CD4-positive, alpha-beta T cell treated with Interleukin-12 subunit alpha and Interleukin-12 subunit beta, for 1 hour (primary cell): ENCODE measurements at regions not wholly inside any gene's neighbourhood (a gene's known extent, or its start where the extent isn't known, plus 50 kb on each side); places are given as distances from the start of the nearest gene placed in this dataset.
"Not testable (repeated sequence)": the region's sequence is repeated elsewhere in the genome, so short reads cannot be mapped to it uniquely, and the experiment has no call there.

Experiments used
- DNase-seq: peaks from one replicate; pipeline ENCODE4 v3.0.0-alpha.2; 2020

GRCh38 chr10:28869606-28870201 lies 192.4 kb downstream of the BAMBI start:
- DNase-seq, result no peak

GRCh38 chr10:28871665-28872064 lies 194.3 kb downstream of the BAMBI start:
- DNase-seq, result no peak

DNA sequence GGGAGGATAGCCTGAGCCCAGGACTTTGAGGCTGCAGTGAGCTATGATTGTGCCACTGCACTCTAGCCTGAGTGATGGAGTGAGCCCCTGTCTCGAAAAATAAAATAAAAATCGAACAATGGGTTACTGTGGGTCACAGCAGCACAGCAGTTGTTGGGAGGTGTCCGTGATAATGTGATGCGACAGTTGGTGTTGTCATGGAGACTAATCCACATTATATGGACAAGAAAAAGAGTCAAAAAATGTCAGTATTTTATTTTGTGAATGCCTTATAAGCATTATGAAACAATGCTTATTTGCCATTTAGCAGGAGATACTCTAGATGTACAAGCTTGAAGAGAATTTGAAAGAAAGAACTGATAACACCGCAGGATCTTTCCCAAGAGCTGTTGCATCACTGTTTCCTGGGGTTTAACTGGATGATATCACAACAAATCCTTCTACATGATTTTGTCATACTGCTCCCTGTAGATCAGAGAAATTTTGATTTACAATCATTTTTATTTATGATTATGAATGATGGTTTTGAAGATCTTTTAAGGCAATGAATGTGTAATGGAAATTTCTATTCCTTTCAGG lies 195.4 kb downstream of the BAMBI start:
- no peak for DNase-seq

GRCh38 chr10:28873540-28873939 lies 196.2 kb downstream of the BAMBI start:
- no peak for DNase-seq

- DNase-seq, result no peak
Measured at GRCh38 chr10:28874210-28874609, 196.9 kb downstream of the BAMBI start.

DNA sequence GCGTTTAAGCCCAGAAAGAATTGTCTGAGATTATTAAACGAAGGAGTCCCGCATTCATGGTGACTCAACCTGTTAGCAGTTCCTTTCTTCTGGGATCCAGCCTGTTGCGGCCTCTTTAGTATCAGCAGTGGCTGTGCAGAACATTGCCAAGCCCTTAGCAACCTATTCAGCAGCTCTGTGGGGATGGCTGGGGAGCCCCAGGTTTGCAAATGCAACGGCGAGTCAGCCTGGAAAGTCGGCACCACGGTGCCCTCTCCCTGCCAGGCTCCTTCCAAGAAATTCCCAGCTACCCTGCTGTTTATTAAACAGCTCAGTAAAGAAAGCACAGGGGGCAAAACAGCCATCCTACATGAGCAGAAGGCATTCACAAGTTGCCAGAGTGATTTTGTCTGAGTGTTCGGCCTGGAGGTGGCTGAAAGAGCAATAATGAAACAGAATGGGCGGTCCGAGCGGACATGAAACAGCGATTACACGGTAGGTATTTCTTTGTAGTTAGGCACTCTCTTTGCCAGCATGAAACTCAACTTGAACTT lies 198.3 kb downstream of the BAMBI start:
- no peak for DNase-seq

- no peak for DNase-seq
Measured at GRCh38 chr10:28878236-28878970, 201.1 kb downstream of the BAMBI start.

DNA sequence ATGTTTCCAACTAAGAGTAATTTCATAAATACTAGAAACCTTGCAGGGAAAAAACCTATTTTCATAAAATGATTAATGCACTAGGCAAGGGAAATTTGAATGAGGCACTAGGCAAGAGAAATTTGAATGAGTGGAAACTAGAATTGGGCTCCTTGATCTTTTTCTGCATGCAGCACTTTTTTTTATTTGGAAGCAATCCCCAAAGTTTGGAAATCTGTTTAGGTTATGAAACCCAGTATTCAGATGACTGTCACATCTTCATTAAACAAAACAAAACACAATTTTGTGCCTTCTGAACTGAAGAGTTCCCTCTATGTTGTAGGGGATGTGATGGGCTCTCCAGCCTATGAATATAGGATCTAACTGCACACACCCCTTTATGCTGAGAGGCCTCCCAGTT lies 201.9 kb downstream of the BAMBI start:
- DNase-seq, result no peak

DNA sequence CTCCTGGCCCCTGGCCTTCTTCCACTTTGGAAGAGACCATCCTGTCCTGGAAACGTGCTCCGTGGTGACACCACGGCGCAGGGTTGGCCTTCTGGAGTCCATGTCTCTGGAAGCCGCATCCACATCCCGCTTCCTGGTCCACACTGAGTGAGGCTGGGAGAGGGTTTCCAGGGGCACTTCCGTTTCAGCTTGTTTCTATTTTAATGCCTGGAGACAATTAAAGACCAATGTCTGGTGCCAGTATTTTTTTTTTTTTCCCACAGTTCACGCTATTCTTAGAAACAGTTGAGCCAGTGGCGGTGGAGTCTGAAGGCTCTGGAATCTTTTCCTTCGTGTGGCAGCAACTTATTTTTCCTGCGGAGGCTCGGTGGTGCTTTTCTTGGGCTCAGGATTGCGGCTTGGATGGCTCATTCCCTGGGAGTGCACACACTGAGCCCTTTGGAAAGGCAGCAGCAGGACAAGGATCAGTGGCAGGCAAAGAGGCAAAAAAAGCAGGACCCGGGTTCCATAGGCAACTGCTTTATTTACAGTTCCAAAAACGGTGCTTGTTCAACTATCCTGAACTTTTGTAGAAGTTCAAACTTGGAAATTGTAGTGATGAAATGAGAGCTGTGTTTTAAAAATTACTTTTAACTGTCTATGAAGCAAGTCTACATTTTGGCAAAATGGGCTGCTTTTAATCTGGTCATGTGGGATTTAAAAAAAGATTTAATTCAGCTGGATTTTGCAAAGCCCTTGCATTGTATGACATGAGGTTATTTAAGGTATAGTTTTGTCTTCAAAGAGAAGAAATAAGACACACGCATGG lies 202.8 kb downstream of the BAMBI start:
- no peak for DNase-seq

- no peak for DNase-seq
Measured at GRCh38 chr10:28880683-28880950, 203.3 kb downstream of the BAMBI start.

DNA sequence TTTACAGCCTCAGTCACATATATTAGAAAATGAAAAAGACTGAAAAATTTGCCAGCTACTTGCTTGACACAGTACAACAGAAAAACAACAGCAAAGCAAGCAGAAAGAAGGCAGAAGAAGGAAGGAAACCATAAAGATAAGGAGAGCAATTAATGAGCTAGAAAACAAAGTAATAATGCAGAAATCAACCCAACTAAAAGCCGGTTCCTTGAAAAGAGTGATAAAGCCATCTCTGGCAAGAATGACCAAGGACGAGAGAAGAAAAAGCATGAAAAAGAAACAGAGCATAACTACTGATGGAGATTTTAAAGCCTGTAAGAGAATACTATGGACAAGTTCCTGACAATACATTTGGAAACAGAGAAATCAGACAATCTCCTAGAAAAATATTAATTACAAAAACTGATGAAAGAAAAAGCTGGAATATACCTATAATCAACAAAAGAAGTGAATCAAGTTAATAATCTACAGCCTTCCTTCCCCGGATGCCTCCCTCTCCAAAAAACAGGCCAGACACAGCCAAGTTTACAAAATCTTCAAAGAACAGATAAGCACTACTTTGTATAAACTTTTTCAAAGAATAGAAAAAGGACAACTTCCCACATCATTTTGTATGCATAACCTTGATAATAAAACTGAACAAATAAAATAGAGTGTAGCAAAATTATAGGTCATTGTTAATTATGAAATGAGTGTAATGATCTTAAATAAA lies 204.0 kb downstream of the BAMBI start:
- DNase-seq, result no peak

GRCh38 chr10:28883741-28884423 lies 206.6 kb downstream of the BAMBI start:
- DNase-seq, result no peak

DNA sequence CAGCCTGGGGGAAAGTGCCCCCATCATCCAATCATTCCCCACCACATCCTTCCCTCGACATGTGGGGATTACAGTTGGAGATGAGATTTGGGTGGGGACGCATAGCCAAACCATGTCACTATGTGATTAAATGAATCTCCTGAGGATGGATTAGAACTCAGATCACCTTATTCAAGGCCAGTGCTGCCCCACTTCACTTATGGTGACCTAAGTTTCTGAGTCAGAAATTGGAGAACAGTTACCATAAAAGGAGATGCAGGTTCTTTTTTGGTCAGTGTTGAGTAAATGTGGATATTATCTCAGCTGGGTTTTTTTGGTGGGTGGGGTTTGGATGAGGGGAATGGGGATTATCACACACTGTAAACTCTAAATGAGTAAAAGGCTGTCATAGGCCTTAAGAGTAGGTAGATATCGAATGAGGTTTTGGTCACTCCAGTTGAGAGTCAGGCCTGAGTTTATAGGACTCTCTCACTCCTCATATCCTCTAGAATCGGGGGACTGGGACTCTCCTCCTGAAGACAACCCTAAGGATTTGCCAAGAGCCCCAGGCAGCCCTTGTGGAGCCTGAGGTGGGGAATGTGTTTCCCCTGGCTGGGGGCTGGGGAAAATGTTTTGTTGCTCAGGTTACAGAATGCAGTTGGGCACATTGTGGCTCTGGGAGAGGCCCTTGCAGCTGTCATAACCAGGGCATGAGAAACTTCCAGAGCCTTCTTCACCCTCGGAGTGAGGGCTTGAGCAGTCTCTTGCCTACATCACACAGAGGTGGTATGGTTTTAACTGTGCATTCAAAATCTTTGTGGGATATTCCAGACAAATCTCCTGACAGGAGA lies 213.0 kb downstream of the BAMBI start:
- DNase-seq, result no peak

DNA sequence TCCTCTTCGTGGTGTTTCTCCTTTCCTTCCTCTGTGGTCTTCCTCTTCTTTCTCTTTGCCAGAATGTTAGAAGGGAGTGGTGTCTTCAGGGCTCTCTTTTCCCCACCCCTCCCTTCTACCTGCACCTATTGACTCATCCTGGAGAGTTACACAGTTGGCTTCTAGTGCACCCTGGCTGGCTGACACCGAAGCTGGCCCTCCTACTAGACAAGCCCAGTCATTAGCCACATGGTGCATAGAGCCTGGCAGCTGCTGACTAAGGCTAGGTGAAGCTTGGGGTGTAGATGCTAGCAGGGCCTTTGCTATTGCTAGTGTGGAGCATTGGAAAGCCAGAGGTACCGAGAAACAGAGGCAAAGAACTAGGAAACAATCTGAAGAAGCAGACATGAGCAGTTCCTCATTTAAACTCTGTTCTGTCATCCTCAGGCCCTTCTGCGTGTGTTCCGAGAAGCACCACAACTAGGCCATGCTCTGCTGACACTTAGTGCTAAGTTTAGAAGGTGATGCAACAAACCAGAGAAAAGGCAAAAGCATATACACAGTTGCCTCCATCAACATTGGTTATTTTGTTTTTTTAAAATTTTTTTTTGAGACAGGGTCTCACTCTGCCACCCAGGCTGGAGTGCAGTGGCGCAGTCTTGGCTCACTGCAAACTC lies 213.9 kb downstream of the BAMBI start:
- DNase-seq, result no peak

DNA sequence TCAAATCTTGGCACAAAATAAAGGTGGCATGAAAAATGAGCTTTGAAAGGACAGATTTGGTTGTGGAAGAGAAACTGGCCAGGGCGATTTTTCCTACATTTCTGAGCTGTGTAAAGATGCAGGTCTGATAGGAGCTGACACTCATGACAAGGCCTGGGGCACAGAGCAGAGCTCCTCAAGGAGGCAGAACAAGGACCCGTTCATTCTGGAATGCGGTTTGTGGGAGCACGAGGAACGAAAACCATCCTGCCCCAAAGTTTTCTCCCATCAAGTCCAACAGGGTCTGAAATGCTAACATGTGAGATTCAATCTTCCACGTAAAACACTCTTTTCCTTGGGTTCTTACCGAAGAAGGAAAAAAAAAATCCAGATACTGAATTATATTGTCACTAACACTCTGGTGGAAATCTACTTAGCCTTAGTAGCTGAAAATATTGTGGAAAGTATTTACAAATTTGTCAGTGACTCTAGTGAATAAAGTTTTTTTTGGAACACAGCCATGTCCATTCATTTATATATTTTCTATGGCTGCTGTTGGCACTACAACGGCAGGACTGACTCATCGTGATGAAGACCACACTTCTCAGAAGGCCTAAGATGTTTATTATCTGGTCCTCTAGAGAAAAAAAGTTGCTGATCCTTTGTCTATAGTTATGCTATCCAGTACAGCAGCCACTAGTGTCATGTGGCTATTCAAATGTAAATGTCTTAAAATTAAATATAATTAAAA lies 215.7 kb downstream of the BAMBI start:
- DNase-seq, result no peak

GRCh38 chr10:28894146-28894545 lies 216.8 kb downstream of the BAMBI start:
- DNase-seq, result no peak

- not testable (repeated sequence) for DNase-seq
Measured at GRCh38 chr10:28895671-28896070, 218.3 kb downstream of the BAMBI start.

- DNase-seq, result not testable (repeated sequence)
Measured at GRCh38 chr10:28896791-28897409, 219.6 kb downstream of the BAMBI start.

- no peak for DNase-seq
Measured at GRCh38 chr10:28897617-28898464, 220.5 kb downstream of the BAMBI start.
